Adrenal gland (tissue), 9 donors: ENCODE measurements at regions not wholly inside any gene's neighbourhood (a gene's known extent, or its start where the extent isn't known, plus 50 kb on each side); places are given as distances from the start of the nearest gene placed in this dataset.

ENCODE experiments used
- DNase-seq, 7 donors: peaks; one replicate each; pipeline ENCODE4 v3.0.0-alpha.2; 2019 to 2020
- H3K27ac ChIP-seq, 5 donors: fragments of 200-600 bp; sonication (generic) in 4 of 5; 1 replicate in 3 of 5; 2 replicates in 2 of 5; pipeline versions ENCODE4 v1.5.1 to v1.8.0; 2016 to 2020; ENCODE audit warnings: mild to moderate bottlenecking in 1 of 5
- H3K27me3 ChIP-seq: fragments of 200-600 bp; 2 replicates; pipeline ENCODE4 v1.8.0; 2021
- H3K36me3 ChIP-seq, 2 donors: fragments of 200-600 bp; replicated peaks in 1 of 2; 1 replicate in 1 of 2; 2 replicates in 1 of 2; pipeline versions ENCODE4 v1.5.1 to v1.8.0; 2018 to 2022
- H3K4me1 ChIP-seq, 2 donors: fragments of 200-600 bp; replicated peaks in 1 of 2; 1 replicate in 1 of 2; 2 replicates in 1 of 2; pipeline versions ENCODE4 v1.5.1 to v1.8.0; 2018 to 2021
- H3K4me3 ChIP-seq, 4 donors: fragments of 200-600 bp; sonication (generic) in 3 of 4; one replicate each; pipeline ENCODE4 v1.5.1; 2016 to 2018
- H3K9me3 ChIP-seq, 3 donors: fragments of 200-600 bp; sonication (generic) in 1 of 3; replicated peaks in 1 of 3; 1 replicate in 2 of 3; 2 replicates in 1 of 3; pipeline versions ENCODE4 v1.5.1 to v1.8.0; 2016 to 2021
- CTCF ChIP-seq, 6 experiments: fragments of 450-650 bp in 4 of 6; fragments of 200-600 bp in 2 of 6; sonication (generic) in 1 of 6; IDR thresholded peaks; 1 replicate in 5 of 6; 2 replicates in 1 of 6; pipeline versions ENCODE4 v1.5.1 to v1.8.0; 2016 to 2021; ENCODE audit warnings: antibody characterized with exemption in 6 of 6, mild to moderate bottlenecking in 2 of 6, moderate library complexity in 1 of 6
- POLR2A ChIP-seq, 2 donors: fragments of 450-650 bp; IDR thresholded peaks; one replicate each; pipeline ENCODE4 v1.6.1; 2017; ENCODE audit warnings: antibody characterized with exemption in 2 of 2, mild to moderate bottlenecking in 2 of 2, moderate library complexity in 1 of 2
- WGBS, 4 donors: extraction: QIAGEN DNeasy Blood & Tissue Kit in 2 of 4; methylation state at CpG; one replicate each; pipeline versions ENCODE4 v1.1.5 to v1.1.7; 2013 to 2017; 5-methylcytosine and 5-hydroxymethylcytosine counted together
- intact Hi-C, 2 donors: fragments of 100-400 bp; cut with DNase I; formaldehyde crosslinking; loops; one replicate each; pipeline versions ENCODE4 v1.14.1 to v1.15.0; 2022 to 2023
- donor health status: healthy with polysubstance abuse.
- donor health status: Bipolar disorder and iron deficiency.
- donor health status: DM: yes; HTN: yes; CAD: no.
- donor health status: DM: no; HTN: no; CAD: no.
- donor health status: DM: no; HTN: no; CAD: no.

- peaks cover 0 to 3% (median 0%) of the 10 kb centered on the region in 3 donors for H3K9me3 ChIP-seq
- DNase-seq = no peak
- H3K27me3 ChIP-seq = no peaks in the 10 kb centered on the region
- no peak overlapping the region for H3K27ac ChIP-seq
- 61 to 80% (median 74%) methylated on average over 2 of the region's 2 CpGs for WGBS, 4 donors
- H3K36me3 ChIP-seq = no peaks in the 10 kb centered on the region
- no peak overlapping the region for H3K4me3 ChIP-seq
- no peaks in the 10 kb centered on the region for H3K4me1 ChIP-seq
- intact Hi-C loops = no loop called here
- TF ChIP-seq POLR2A (IDR thresholded peaks at IDR 0.05) (no peak), CTCF (IDR thresholded peaks at IDR 0.05) (no peak)
Observed at GRCh38 chr1:88441022-88441421, 243.1 kb upstream of the PKN2 start.

GRCh38 chr1:88451856-88452255 is 232.2 kb upstream of the PKN2 start:
- Histone ChIP-seq H3K4me3 (no peak overlapping the region), H3K27me3 (no peaks in the 10 kb centered on the region), H3K4me1 (no peaks in the 10 kb centered on the region), H3K36me3 (no peaks in the 10 kb centered on the region), H3K27ac (no peak overlapping the region), H3K9me3 (no peaks in the 10 kb centered on the region)
- intact Hi-C loops = no loop called here
- DNase-seq = no peak
- TF ChIP-seq POLR2A (IDR thresholded peaks at IDR 0.05) = no peak
- TF ChIP-seq CTCF (IDR thresholded peaks at IDR 0.05) = no peak

- intact Hi-C loops = no loop called here
Observed at GRCh38 chr1:88453295-88453694, 230.8 kb upstream of the PKN2 start.

GRCh38 chr1:88454781-88455180 is 229.3 kb upstream of the PKN2 start:
- intact Hi-C loops = no loop called here
- no peak for DNase-seq

More at GRCh38 chr1:88453295-88453694, 230.8 kb upstream of the PKN2 start:
- 76 to 88% (median 80%) methylated on average over 7 of the region's 7 CpGs for WGBS, 4 donors
- TF ChIP-seq CTCF (IDR thresholded peaks at IDR 0.05) = no peak
- no peaks in the 10 kb centered on the region for H3K9me3 ChIP-seq
- no peak for DNase-seq
- H3K36me3 ChIP-seq = no peaks in the 10 kb centered on the region
- H3K4me1 ChIP-seq = no peaks in the 10 kb centered on the region
- H3K27ac ChIP-seq = no peak overlapping the region
- no peak overlapping the region for H3K4me3 ChIP-seq
- no peaks in the 10 kb centered on the region for H3K27me3 ChIP-seq

More at GRCh38 chr1:88454781-88455180, 229.3 kb upstream of the PKN2 start:
- no peak overlapping the region for H3K27ac ChIP-seq
- 76 to 78% (median 77%) methylated on average over 4 of the region's 4 CpGs for WGBS, 4 donors
- H3K4me1 ChIP-seq = no peaks in the 10 kb centered on the region
- H3K27me3 ChIP-seq = peaks cover 4% of the 10 kb centered on the region
- TF ChIP-seq POLR2A (IDR thresholded peaks at IDR 0.05) (no peak), CTCF (IDR thresholded peaks at IDR 0.05) (no peak)
- no peaks in the 10 kb centered on the region for H3K9me3 ChIP-seq
- H3K36me3 ChIP-seq = no peaks in the 10 kb centered on the region
- no peak overlapping the region for H3K4me3 ChIP-seq
